GM12874 (cell line): ENCODE measurements at regions not wholly inside any gene's neighbourhood (a gene's known extent, or its start where the extent isn't known, plus 50 kb on each side); places are given as distances from the start of the nearest gene placed in this dataset.

Experiments used
- CTCF ChIP-seq: IDR thresholded peaks from 2 replicates; pipeline ENCODE4 v1.5.1; 2011; ENCODE audit warnings: low read depth, mild to moderate bottlenecking, control low read depth, low read length, moderate library complexity; ENCODE audit not compliant: insufficient read depth

GRCh38 chr1:214174508-214175199, 106.3 kb upstream of the SMYD2 start:
- TF ChIP-seq CTCF: no peak

DNA sequence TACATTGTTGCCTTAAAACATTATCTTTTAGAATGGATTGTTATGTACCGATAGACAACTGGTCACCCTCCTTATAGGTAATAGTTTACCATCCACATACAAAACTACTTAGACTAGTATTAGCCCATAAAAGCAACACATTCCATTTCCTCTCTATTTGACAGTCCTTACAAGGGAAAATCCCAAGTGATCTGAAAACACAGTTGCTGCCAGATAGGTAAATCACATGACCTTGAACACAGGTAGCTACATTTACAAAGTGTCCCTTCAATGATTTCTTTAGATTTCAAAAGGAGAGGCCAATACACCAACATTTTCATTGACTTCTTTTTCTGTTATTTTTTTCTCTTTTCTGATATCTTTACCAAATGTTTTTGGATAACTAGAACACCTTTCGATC, 102.9 kb upstream of the SMYD2 start:
- TF ChIP-seq CTCF: no peak

DNA sequence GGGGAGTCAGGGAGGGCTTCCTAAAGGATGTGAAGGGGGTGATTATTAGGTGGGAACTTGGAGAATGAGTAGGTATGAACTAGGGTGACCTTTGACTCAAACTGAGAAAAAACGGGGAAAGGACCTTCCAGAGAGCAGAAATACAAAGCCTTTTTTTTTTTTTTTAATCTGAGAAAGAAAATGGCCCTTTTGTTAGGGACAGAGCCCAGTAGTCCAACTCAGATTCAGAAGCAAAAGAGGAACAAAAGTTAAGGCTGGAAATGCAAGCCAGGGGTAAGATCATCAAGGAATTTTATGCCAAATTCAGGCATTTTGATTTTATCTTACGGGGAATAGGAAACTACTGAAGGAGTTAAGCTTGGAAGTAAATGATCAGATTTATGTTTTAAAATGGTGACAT, 96.0 kb upstream of the SMYD2 start:
- TF ChIP-seq CTCF: no peak

DNA sequence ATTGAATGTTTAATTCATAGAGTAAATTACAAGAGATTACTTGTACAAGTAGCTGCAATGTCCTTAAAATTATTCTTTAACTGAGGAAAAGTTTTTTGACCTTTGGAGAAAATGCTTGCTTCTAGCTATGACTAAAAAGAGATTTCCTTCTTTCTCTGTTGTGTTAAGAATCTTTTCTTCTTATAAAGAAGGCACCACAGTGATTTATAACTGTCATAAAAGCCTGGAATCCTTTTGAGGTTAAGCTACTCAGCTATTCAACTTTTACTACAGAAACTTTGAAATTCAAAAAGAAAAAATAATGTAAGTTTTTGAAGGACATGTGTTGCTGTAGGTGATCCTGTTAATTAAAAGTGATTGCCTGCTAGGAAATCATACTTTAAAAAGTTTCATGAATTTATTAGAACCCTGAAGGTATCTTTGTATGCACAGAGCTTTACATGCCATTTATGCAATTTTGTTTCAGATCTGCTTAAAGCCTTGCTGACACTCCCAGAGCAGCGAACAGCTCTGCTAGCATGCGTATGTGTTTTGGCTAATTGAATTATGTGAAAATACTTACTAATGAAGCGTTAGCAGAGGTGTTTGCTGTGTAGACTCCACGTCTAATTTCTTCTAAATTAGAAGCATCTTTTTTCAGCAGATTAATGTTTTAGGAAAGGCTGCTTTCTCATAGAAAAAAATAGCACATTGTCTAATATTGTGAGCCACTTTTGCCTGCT, 94.7 kb upstream of the SMYD2 start:
- TF ChIP-seq CTCF: no peak

- TF ChIP-seq CTCF: no peak
These were observed 93.6 kb upstream of the SMYD2 start for GRCh38 chr1:214187121-214187900.

- TF ChIP-seq CTCF: no peak
These were observed 93.0 kb upstream of the SMYD2 start for GRCh38 chr1:214187933-214188332.

DNA sequence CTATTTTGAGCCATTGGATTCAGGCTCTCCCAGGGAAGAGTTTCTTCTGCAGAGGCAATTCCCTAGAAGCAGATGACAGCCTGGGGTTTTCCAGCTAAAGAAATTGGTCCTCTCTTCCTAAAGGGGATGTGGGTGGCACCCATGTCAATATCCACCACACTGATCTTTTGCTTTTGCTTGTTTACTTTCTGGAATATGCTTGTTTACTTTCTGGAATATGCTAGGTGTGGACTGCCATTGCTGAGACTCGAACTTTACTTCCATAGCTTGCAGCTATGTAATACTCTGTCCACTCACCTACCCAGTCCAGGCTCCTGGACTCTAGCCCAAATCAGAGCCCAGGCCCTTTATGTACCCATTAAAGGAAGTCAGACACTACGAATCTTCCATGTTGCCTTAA, 92.1 kb upstream of the SMYD2 start:
- no peak for TF ChIP-seq CTCF
